ENCODE measurements at regions not wholly inside any gene's neighbourhood (a gene's known extent, or its start where the extent isn't known, plus 50 kb on each side); places are given as distances from the start of the nearest gene placed in this dataset.
"Not testable (repeated sequence)": the region's sequence is repeated elsewhere in the genome, so short reads cannot be mapped to it uniquely, and the experiment has no call there.

DNA sequence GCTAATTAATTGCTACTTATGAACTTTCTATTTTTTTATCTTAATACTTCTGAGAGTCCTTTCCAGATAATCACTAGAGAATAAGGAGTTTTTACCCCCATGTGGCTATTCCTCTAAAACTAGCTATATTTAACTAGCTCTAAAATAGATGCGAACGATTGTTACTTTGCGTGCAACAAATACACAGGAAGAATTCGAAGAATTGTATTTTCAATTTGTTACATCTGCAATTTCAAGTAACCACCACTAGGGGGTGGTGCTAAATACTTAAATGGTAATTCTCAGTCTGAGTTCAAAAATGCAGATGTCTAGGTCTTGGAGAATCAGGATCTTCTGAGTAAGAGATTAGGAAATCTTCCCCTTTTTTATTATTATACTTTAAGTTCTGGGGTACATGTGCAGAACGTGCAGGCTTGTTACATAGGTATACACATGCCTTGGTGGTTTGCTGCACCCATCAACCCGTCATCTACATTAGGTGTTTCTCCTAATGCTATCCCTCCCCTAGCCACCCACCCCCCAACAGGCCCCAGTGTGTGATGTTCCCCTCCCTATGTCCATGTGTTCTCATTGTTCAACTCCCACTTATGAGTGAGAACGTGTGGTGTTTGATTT lies 80.9 kb upstream of the KIF2A start:
- H3K9ac ChIP-seq (ENCODE audit: low read length); H3K4me1 ChIP-seq (ENCODE audit: control insufficient read depth, low read depth, low read length); H3K27ac ChIP-seq (ENCODE audit: low read length); H3K4me3 ChIP-seq (ENCODE audit: low read length); H3K9me3 ChIP-seq (ENCODE audit: control insufficient read depth, low read depth, low read length); H3K27me3 ChIP-seq (ENCODE audit: control insufficient read depth, insufficient read depth, low read length); H3K36me3 ChIP-seq (ENCODE audit: control insufficient read depth, low read depth, low read length): not testable (repeated sequence)

DNA sequence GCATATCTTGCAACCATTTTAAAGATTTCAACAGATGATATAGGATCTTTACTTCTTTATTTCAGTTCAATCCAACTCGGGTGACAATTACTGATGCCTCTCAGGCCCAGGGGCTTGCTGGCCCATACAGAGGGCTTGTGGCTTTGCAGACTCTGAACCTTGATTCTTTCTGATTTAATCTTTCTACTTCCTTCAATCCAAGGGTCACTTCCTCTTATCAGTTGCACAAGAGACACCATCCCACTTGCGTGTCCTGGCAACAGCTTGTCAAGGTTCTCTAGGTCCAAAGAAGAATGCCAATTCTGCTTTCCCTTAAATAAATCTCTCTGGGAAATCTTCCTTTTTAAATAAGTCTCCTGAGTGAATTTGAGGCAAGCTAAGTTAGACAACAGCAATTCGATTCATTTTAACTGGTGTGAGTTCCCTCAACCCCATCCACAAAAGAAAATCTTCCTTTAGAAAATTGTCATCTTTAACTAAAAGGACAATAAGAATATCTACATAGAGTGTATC lies 75.1 kb upstream of the KIF2A start:
- not testable (repeated sequence) for H3K9ac ChIP-seq (ENCODE audit: low read length); H3K4me3 ChIP-seq (ENCODE audit: low read length); H3K9me3 ChIP-seq (ENCODE audit: control insufficient read depth, low read depth, low read length); H3K27ac ChIP-seq (ENCODE audit: low read length); H3K27me3 ChIP-seq (ENCODE audit: control insufficient read depth, insufficient read depth, low read length); H3K36me3 ChIP-seq (ENCODE audit: control insufficient read depth, low read depth, low read length); H3K4me1 ChIP-seq (ENCODE audit: control insufficient read depth, low read depth, low read length)

DNA sequence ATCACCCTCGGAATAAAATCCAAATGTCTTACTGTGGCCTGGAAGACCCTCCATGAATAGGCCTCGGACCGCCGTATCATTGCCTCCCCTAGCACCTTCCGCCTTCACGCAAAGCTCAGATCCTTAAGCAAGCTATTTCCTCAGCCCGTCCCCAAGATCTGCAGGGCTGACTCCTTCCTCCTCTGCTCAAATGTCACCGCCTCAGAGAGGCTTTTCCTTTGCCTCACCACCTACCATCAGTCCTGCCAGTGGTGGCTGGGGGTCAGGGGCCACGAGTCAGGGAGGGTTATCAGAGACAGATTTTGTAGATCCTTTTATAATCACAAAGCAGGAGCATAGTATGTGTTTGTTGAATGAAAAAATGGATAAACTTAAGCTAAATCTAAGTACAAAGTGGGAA lies 74.4 kb upstream of the KIF2A start:
- no peak overlapping the region for H3K4me3 ChIP-seq (ENCODE audit: low read length)
- no peaks in the 10 kb centered on the region for H3K9me3 ChIP-seq (ENCODE audit: control insufficient read depth, low read depth, low read length)
- H3K36me3 ChIP-seq (ENCODE audit: control insufficient read depth, low read depth, low read length): no peaks in the 10 kb centered on the region
- H3K9ac ChIP-seq (ENCODE audit: low read length): no peak overlapping the region
- H3K27me3 ChIP-seq (ENCODE audit: control insufficient read depth, insufficient read depth, low read length): no peaks in the 10 kb centered on the region
- no peak overlapping the region for H3K27ac ChIP-seq (ENCODE audit: low read length)
- H3K4me1 ChIP-seq (ENCODE audit: control insufficient read depth, low read depth, low read length): no peaks in the 10 kb centered on the region

DNA sequence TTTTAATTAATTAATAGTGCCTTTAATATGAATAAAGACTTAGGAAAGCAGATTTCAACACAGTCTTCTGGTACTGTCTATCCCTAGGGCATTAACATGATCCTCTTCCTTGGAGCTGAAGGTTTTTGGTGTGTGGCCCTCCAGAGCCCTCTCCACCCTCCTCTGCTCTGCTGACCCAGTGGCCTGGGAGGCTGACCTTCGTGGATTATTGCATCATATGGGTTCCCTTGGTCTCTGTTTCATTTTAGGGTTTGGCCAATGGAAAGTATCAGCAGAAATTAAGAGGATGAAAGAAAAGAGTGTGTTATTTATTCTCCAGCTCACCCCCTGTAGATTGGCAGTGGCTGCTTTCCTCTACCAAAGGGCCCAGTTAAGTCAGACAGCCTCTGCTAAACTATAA lies 73.8 kb upstream of the KIF2A start:
- H3K36me3 ChIP-seq (ENCODE audit: control insufficient read depth, low read depth, low read length); H3K4me1 ChIP-seq (ENCODE audit: control insufficient read depth, low read depth, low read length); H3K4me3 ChIP-seq (ENCODE audit: low read length); H3K27ac ChIP-seq (ENCODE audit: low read length); H3K9me3 ChIP-seq (ENCODE audit: control insufficient read depth, low read depth, low read length); H3K9ac ChIP-seq (ENCODE audit: low read length); H3K27me3 ChIP-seq (ENCODE audit: control insufficient read depth, insufficient read depth, low read length): not testable (repeated sequence)

DNA sequence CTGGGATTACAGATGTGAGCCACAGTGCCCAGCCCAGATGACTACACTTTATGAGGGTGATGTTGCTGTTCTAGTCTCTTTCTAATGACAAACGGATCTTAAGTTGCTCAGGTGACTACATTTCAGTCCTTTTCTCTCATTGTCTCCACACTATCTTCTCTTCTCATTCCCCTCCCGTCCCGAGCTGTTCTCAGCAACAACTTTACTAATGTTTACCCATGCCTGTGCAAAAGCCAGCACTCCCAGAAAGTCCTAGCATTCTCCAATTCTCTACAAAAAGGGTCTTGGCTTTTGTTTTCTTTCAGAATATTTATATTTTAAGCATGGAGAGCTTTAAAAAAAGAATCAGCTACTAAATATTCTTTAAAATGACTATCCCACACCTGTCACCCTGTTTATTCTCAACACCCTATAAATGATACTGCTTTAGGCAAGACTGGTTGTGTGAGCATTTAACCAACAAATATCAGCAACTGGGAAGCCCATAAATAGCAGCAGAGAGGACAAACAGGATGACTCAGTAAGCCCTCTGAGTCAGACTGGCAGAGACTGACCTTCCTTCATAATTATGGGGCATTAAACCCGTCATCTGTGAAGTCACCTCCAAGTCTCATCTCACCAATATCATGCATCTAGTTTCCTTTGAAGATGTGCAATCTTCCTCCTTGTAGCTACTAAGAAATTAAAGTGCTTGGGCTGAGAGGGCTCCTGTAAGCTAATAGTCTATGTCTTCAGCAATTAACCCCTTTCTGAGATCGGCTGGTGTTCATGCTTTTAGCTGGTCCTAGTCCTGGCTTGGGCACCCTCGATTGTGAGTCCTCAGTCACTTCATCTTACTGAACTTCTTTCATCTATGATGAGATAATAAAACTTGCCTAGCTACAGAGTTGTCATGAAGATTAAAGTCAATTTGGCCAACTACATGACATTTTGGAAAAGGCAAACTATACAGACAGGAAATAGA lies 72.6 kb upstream of the KIF2A start:
- H3K4me1 ChIP-seq (ENCODE audit: control insufficient read depth, low read depth, low read length); H3K9ac ChIP-seq (ENCODE audit: low read length): not testable (repeated sequence)

DNA sequence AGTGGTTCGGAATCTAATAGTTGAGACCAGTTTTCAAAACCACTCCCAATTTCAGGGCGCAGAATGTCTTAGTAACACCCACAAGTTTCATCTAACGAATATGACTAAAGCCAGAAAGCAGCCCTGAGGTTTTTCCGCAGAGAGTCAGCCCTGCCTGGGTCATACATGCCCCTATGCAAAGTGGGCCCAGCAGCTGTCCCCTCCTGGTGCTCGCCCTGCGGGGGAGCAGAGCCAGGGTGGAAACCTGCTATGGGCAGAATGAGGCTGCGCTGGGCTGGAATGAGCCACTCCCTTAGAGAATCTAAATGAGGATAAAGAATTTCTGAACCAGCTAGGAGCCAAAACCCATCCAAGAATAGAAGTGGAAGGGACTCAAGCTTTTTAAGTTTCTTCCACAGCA lies 69.4 kb upstream of the KIF2A start:
- H3K9me3 ChIP-seq (ENCODE audit: control insufficient read depth, low read depth, low read length); H3K4me1 ChIP-seq (ENCODE audit: control insufficient read depth, low read depth, low read length); H3K27me3 ChIP-seq (ENCODE audit: control insufficient read depth, insufficient read depth, low read length); H3K27ac ChIP-seq (ENCODE audit: low read length); H3K36me3 ChIP-seq (ENCODE audit: control insufficient read depth, low read depth, low read length); H3K9ac ChIP-seq (ENCODE audit: low read length); H3K4me3 ChIP-seq (ENCODE audit: low read length): not testable (repeated sequence)

More for the DNA sequence above, 72.6 kb upstream of the KIF2A start:
- not testable (repeated sequence) for H3K36me3 ChIP-seq (ENCODE audit: control insufficient read depth, low read depth, low read length); H3K27ac ChIP-seq (ENCODE audit: low read length); H3K4me3 ChIP-seq (ENCODE audit: low read length); H3K27me3 ChIP-seq (ENCODE audit: control insufficient read depth, insufficient read depth, low read length); H3K9me3 ChIP-seq (ENCODE audit: control insufficient read depth, low read depth, low read length)

DNA sequence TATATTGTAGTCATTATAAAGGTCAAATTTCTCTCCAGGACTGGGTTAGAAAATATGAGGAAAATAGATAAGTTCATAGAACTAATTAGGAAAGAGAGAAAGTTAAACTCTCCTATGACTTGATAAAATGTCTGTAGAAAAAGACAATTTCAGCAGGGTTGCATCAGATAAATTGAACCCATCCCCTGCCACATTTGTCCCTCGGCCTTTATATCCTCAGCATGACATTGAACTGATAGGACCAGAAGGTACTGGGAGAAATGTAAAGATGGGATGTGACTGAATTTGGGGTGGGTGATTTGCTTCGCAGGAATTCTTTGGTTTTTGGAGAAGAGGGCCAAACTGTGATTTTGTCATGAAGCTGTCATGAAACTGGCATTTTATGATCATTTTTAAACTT lies 68.1 kb upstream of the KIF2A start:
- H3K36me3 ChIP-seq (ENCODE audit: control insufficient read depth, low read depth, low read length); H3K4me1 ChIP-seq (ENCODE audit: control insufficient read depth, low read depth, low read length); H3K9ac ChIP-seq (ENCODE audit: low read length); H3K4me3 ChIP-seq (ENCODE audit: low read length); H3K27me3 ChIP-seq (ENCODE audit: control insufficient read depth, insufficient read depth, low read length); H3K9me3 ChIP-seq (ENCODE audit: control insufficient read depth, low read depth, low read length); H3K27ac ChIP-seq (ENCODE audit: low read length): not testable (repeated sequence)

DNA sequence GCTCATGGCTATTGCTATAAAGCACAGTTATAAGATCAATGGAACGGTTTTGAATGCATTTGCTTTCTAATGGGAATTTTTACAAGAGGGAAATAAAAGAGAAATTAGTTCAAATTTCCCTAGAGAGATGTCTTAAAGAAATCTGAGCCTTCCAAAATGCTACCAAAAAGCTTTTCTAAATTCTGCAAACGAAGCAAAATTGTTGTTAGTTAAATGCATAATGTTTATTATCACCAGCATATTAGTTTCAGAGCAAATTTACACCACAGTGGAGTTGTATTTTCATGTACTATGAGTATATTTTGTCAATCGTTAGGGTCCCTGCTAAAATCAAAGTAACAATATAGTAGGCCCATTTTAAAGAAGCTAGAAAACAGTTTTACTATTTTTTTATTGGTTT lies 67.4 kb upstream of the KIF2A start:
- not testable (repeated sequence) for H3K4me3 ChIP-seq (ENCODE audit: low read length); H3K27me3 ChIP-seq (ENCODE audit: control insufficient read depth, insufficient read depth, low read length); H3K36me3 ChIP-seq (ENCODE audit: control insufficient read depth, low read depth, low read length); H3K4me1 ChIP-seq (ENCODE audit: control insufficient read depth, low read depth, low read length); H3K9me3 ChIP-seq (ENCODE audit: control insufficient read depth, low read depth, low read length); H3K9ac ChIP-seq (ENCODE audit: low read length); H3K27ac ChIP-seq (ENCODE audit: low read length)

DNA sequence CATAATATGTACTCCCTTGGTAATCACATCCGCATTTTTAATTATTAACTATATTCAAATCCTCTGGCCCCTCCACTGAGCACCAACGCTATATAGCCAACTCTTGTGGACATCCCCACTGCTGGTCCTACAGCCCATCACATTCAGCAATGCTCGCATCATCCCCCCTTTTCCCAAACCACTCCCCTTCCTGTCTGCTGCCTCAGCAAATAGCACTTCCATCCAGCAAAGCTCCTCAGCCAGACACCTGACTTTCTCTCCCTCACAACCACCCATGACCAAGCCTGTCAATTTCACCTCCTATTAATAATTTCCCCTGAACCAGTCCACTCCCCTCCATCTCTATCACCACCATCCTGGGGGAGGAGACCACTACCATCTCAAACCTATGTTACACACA lies 65.5 kb upstream of the KIF2A start:
- H3K4me3 ChIP-seq (ENCODE audit: low read length); H3K27me3 ChIP-seq (ENCODE audit: control insufficient read depth, insufficient read depth, low read length); H3K36me3 ChIP-seq (ENCODE audit: control insufficient read depth, low read depth, low read length); H3K27ac ChIP-seq (ENCODE audit: low read length); H3K9ac ChIP-seq (ENCODE audit: low read length); H3K9me3 ChIP-seq (ENCODE audit: control insufficient read depth, low read depth, low read length); H3K4me1 ChIP-seq (ENCODE audit: control insufficient read depth, low read depth, low read length): not testable (repeated sequence)

DNA sequence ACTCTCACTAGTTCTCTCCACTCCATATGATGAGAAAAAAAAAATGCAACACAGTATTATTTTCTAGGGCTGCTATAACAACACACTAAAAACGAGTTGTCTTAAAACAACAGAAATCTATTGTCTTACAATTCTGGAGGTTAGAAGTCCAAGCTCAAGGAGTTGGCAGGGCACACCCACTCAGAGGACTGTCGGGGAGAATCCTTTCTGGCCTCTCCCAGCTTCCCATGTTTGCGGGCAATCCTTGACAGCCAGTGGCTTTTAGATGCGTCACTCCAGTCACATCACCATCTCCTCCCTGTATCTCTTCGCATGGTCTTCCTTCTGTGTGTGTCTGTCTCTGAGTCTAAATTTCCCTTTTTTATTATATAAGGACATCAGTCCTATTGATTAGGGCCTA lies 64.0 kb upstream of the KIF2A start:
- H3K4me1 ChIP-seq (ENCODE audit: control insufficient read depth, low read depth, low read length): not testable (repeated sequence)

DNA sequence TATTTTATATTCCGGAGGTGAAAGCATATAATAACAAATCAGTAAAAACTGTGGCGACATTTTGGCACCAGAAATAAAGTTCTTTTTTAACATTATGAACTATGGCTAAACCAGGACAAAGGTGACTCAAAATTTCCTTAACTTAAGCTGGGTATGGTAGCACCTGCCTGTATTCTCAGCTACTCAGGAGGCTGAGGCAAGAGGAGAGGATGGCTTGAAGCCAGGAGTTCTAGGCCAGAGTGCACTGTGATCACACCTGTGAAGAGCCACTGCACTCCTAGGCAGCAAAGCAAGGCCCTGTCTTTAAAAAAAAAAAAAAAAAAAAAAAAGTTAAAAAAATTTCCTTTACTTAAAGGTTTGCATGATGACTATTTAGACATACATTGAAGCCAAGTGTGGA lies 63.0 kb upstream of the KIF2A start:
- not testable (repeated sequence) for H3K9me3 ChIP-seq (ENCODE audit: control insufficient read depth, low read depth, low read length); H3K27me3 ChIP-seq (ENCODE audit: control insufficient read depth, insufficient read depth, low read length); H3K4me1 ChIP-seq (ENCODE audit: control insufficient read depth, low read depth, low read length); H3K9ac ChIP-seq (ENCODE audit: low read length); H3K36me3 ChIP-seq (ENCODE audit: control insufficient read depth, low read depth, low read length); H3K4me3 ChIP-seq (ENCODE audit: low read length); H3K27ac ChIP-seq (ENCODE audit: low read length)

More for the DNA sequence above, 64.0 kb upstream of the KIF2A start:
- not testable (repeated sequence) for H3K9ac ChIP-seq (ENCODE audit: low read length); H3K36me3 ChIP-seq (ENCODE audit: control insufficient read depth, low read depth, low read length); H3K9me3 ChIP-seq (ENCODE audit: control insufficient read depth, low read depth, low read length); H3K4me3 ChIP-seq (ENCODE audit: low read length); H3K27ac ChIP-seq (ENCODE audit: low read length); H3K27me3 ChIP-seq (ENCODE audit: control insufficient read depth, insufficient read depth, low read length)

DNA sequence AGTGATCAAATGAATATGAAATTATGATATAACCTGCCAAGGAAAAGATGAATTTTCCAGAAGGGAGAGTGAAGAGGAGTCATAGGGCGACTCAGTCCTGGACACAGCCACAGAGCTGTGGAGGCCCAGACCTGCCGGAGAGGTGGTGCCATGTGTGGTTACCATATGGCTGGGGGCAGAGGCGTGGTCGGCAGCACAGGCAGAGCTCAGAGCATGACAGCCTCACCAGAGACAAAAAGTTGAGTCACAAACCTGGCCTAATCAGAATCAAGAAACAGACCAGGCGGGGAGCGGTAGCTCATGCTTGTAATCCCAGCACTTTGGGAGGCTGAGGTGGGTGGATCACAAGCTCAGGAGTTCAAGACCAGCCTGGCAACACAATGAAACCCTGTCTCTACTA lies 57.8 kb upstream of the KIF2A start:
- not testable (repeated sequence) for H3K27me3 ChIP-seq (ENCODE audit: control insufficient read depth, insufficient read depth, low read length); H3K9me3 ChIP-seq (ENCODE audit: control insufficient read depth, low read depth, low read length); H3K4me1 ChIP-seq (ENCODE audit: control insufficient read depth, low read depth, low read length); H3K27ac ChIP-seq (ENCODE audit: low read length); H3K4me3 ChIP-seq (ENCODE audit: low read length); H3K36me3 ChIP-seq (ENCODE audit: control insufficient read depth, low read depth, low read length); H3K9ac ChIP-seq (ENCODE audit: low read length)
